Breast epithelium (tissue), 3 donors: ENCODE measurements at regions not wholly inside any gene's neighbourhood (a gene's known extent, or its start where the extent isn't known, plus 50 kb on each side); places are given as distances from the start of the nearest gene placed in this dataset.

Experiments
- CTCF ChIP-seq, 3 donors: fragments of 450-650 bp; IDR thresholded peaks; one replicate each; pipeline ENCODE4 v1.5.1; 2016 to 2017; ENCODE audit warnings: antibody characterized with exemption in 3 of 3, mild to moderate bottlenecking in 3 of 3, moderate library complexity in 3 of 3
- POLR2AphosphoS5 ChIP-seq, 3 donors: sonication (generic); formaldehyde crosslinking; IDR thresholded peaks; one replicate each; pipeline ENCODE4 v1.6.1; 2017; ENCODE audit warnings: antibody characterized with exemption in 3 of 3

- TF ChIP-seq POLR2AphosphoS5 (IDR thresholded peaks at IDR 0.05) = no peak
- TF ChIP-seq CTCF (IDR thresholded peaks at IDR 0.05) = no peak
These were observed 595.0 kb downstream of the TBC1D22A start for GRCh38 chr22:47357493-47357892.
